Liver (tissue), 8 donors: ENCODE measurements at regions not wholly inside any gene's neighbourhood (a gene's known extent, or its start where the extent isn't known, plus 50 kb on each side); places are given as distances from the start of the nearest gene placed in this dataset.

Experiments used
- DNase-seq: peaks from one replicate; pipeline ENCODE4 v3.0.0-alpha.2; 2017; ENCODE audit warnings: low spot score
- H3K27ac ChIP-seq, 2 donors: one replicate each; pipeline ENCODE4 v1.7.0; 2013; ENCODE audit warnings: inconsistent platforms in 2 of 2, low read length in 2 of 2, control low read depth in 1 of 2, low read depth in 1 of 2, mild to moderate bottlenecking in 1 of 2
- H3K27me3 ChIP-seq, 4 donors: one replicate each; pipeline versions ENCODE4 v1.6.1 to v1.7.0; 2013; ENCODE audit warnings: low read length in 3 of 4, inconsistent platforms in 1 of 4, mild to moderate bottlenecking in 1 of 4, moderate library complexity in 1 of 4; ENCODE audit not compliant: control insufficient read depth in 4 of 4, insufficient read depth in 4 of 4
- H3K36me3 ChIP-seq, 4 donors: one replicate each; pipeline versions ENCODE4 v1.6.1 to v1.7.0; 2013; ENCODE audit warnings: low read length in 3 of 4, mild to moderate bottlenecking in 3 of 4, low read depth in 1 of 4, moderate library complexity in 1 of 4; ENCODE audit not compliant: control insufficient read depth in 4 of 4, insufficient read depth in 3 of 4
- H3K4me1 ChIP-seq, 4 donors: one replicate each; pipeline versions ENCODE4 v1.6.1 to v1.7.0; 2013; ENCODE audit warnings: low read length in 3 of 4, mild to moderate bottlenecking in 3 of 4, moderate library complexity in 1 of 4; ENCODE audit not compliant: control insufficient read depth in 4 of 4, insufficient read depth in 4 of 4
- H3K4me3 ChIP-seq, 3 donors: one replicate each; pipeline versions ENCODE4 v1.6.1 to v1.7.0; 2013; ENCODE audit warnings: low read length in 3 of 3, control low read depth in 1 of 3, low read depth in 1 of 3, mild to moderate bottlenecking in 1 of 3
- H3K9ac ChIP-seq, 2 donors: one replicate each; pipeline ENCODE4 v1.7.0; 2013; ENCODE audit warnings: low read length in 2 of 2, mild to moderate bottlenecking in 2 of 2, moderate library complexity in 2 of 2, control low read depth in 1 of 2, low read depth in 1 of 2
- H3K9me3 ChIP-seq, 4 donors: one replicate each; pipeline versions ENCODE4 v1.6.1 to v1.7.0; 2013; ENCODE audit warnings: low read length in 3 of 4; ENCODE audit not compliant: control insufficient read depth in 4 of 4
- EGR1 ChIP-seq, 2 donors: IDR thresholded peaks; 2 replicates each; pipeline ENCODE4 v1.6.1; 2016 to 2018; ENCODE audit warnings: antibody characterized with exemption in 2 of 2, low read depth in 2 of 2
- FOXA1 ChIP-seq: IDR thresholded peaks from 2 replicates; pipeline ENCODE4 v1.6.1; 2016; ENCODE audit warnings: antibody characterized with exemption
- FOXA2 ChIP-seq: IDR thresholded peaks from 2 replicates; pipeline ENCODE4 v1.6.1; 2016; ENCODE audit warnings: antibody characterized with exemption
- GABPA ChIP-seq, 2 donors: IDR thresholded peaks in 1 of 2; conservative IDR thresholded peaks in 1 of 2; 2 replicates each; pipeline ENCODE4 v1.6.1; 2016; ENCODE audit warnings: antibody characterized with exemption in 2 of 2, mild to moderate bottlenecking in 1 of 2, moderate library complexity in 1 of 2
- HNF4A ChIP-seq, 2 donors: conservative IDR thresholded peaks; 2 replicates each; pipeline ENCODE4 v1.6.1; 2016; ENCODE audit warnings: antibody characterized with exemption in 2 of 2, mild to moderate bottlenecking in 2 of 2
- HNF4G ChIP-seq: IDR thresholded peaks from 2 replicates; pipeline ENCODE4 v1.6.1; 2016; ENCODE audit warnings: antibody characterized with exemption
- JUND ChIP-seq, 2 donors: IDR thresholded peaks; 2 replicates each; pipeline ENCODE4 v1.6.1; 2016; ENCODE audit warnings: antibody characterized with exemption in 2 of 2
- NR2F2 ChIP-seq: IDR thresholded peaks from 2 replicates; pipeline ENCODE4 v1.6.1; 2016; ENCODE audit warnings: antibody characterized with exemption
- RAD21 ChIP-seq, 2 donors: IDR thresholded peaks; 2 replicates each; pipeline ENCODE4 v1.6.1; 2016; ENCODE audit warnings: antibody characterized with exemption in 2 of 2, mild to moderate bottlenecking in 2 of 2
- RXRA ChIP-seq, 2 donors: IDR thresholded peaks; 2 replicates each; pipeline ENCODE4 v1.6.1; 2017 to 2018; ENCODE audit warnings: antibody characterized with exemption in 2 of 2, mild to moderate bottlenecking in 1 of 2
- SP1 ChIP-seq: IDR thresholded peaks from 2 replicates; pipeline ENCODE4 v1.6.1; 2018; ENCODE audit warnings: antibody characterized with exemption, mild to moderate bottlenecking
- TAF1 ChIP-seq: conservative IDR thresholded peaks from 2 replicates; pipeline ENCODE4 v1.6.1; 2016; ENCODE audit warnings: antibody characterized with exemption, mild to moderate bottlenecking
- YY1 ChIP-seq: IDR thresholded peaks from 2 replicates; pipeline ENCODE4 v1.6.1; 2016; ENCODE audit warnings: antibody characterized with exemption, mild to moderate bottlenecking
- WGBS: extraction: QIAGEN DNeasy Blood & Tissue Kit; methylation state at CpG from one replicate; pipeline ENCODE4 v1.1.7; 2013; 5-methylcytosine and 5-hydroxymethylcytosine counted together
- TF ChIP-seq, protein P1 (sequence below): IDR thresholded peaks from 2 replicates; pipeline ENCODE4 v1.6.1; 2016; ENCODE audit warnings: antibody characterized with exemption
- TF ChIP-seq, protein P2 (sequence below): IDR thresholded peaks from 2 replicates; pipeline ENCODE4 v1.6.1; 2016; ENCODE audit warnings: antibody characterized with exemption, mild to moderate bottlenecking
- TF ChIP-seq, protein P3 (sequence below): IDR thresholded peaks from 2 replicates; pipeline ENCODE4 v1.6.1; 2016; ENCODE audit warnings: antibody characterized with exemption
- TF ChIP-seq, protein P4 (sequence below): fragments of 150-350 bp; IDR thresholded peaks from 2 replicates; pipeline ENCODE4 v1.5.1; 2017; ENCODE audit warnings: improper control_type of control experiment, low read depth, low read length; ENCODE audit not compliant: missing input control
- TF ChIP-seq, protein P5 (sequence below): IDR thresholded peaks from 2 replicates; pipeline ENCODE4 v1.6.1; 2016; ENCODE audit warnings: antibody characterized with exemption
- donor health status: healthy.
- donor health status: healthy.
- donor health status: healthy.
- donor health status: healthy.
- donor health status: healthy.

DNA sequence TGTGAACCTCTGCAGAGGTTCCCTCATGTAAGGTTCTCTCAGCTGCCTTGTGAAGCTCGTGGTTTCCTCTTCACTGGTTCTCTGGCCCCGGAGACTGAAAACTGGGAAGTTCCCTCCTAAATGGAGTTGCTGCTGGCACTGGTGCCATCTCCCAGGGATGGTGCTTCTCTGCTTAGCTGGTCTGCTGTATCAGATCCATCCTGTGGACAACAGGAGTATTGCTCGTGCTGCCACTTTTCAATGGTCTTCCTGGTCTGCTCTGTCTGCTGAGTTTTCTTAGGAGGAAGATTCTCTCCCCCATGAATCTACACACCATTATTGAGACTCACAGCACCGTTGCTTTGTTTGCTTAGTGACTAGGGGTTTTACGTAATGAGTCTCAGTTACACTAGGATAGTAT, 247.8 kb downstream of the OTUD1 start:
- Histone ChIP-seq H3K4me1 (no peaks in the 10 kb centered on the region), H3K36me3 (no peaks in the 10 kb centered on the region), H3K9ac (no peak overlapping the region), H3K27me3 (peaks cover 0 to 6% (median 0%) of the 10 kb centered on the region in 4 donors), H3K9me3 (no peaks in the 10 kb centered on the region), H3K27ac (no peak overlapping the region), H3K4me3 (no peak overlapping the region)
- no peak for DNase-seq
- 54% methylated on average over 5 of the region's 5 CpGs for WGBS
- no peak for TF ChIP-seq HNF4A (conservative IDR thresholded peaks at IDR 0.05)
- TF ChIP-seq, protein P1, sequence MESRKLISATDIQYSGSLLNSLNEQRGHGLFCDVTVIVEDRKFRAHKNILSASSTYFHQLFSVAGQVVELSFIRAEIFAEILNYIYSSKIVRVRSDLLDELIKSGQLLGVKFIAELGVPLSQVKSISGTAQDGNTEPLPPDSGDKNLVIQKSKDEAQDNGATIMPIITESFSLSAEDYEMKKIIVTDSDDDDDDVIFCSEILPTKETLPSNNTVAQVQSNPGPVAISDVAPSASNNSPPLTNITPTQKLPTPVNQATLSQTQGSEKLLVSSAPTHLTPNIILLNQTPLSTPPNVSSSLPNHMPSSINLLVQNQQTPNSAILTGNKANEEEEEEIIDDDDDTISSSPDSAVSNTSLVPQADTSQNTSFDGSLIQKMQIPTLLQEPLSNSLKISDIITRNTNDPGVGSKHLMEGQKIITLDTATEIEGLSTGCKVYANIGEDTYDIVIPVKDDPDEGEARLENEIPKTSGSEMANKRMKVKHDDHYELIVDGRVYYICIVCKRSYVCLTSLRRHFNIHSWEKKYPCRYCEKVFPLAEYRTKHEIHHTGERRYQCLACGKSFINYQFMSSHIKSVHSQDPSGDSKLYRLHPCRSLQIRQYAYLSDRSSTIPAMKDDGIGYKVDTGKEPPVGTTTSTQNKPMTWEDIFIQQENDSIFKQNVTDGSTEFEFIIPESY: no peak
- TF ChIP-seq, protein P2, sequence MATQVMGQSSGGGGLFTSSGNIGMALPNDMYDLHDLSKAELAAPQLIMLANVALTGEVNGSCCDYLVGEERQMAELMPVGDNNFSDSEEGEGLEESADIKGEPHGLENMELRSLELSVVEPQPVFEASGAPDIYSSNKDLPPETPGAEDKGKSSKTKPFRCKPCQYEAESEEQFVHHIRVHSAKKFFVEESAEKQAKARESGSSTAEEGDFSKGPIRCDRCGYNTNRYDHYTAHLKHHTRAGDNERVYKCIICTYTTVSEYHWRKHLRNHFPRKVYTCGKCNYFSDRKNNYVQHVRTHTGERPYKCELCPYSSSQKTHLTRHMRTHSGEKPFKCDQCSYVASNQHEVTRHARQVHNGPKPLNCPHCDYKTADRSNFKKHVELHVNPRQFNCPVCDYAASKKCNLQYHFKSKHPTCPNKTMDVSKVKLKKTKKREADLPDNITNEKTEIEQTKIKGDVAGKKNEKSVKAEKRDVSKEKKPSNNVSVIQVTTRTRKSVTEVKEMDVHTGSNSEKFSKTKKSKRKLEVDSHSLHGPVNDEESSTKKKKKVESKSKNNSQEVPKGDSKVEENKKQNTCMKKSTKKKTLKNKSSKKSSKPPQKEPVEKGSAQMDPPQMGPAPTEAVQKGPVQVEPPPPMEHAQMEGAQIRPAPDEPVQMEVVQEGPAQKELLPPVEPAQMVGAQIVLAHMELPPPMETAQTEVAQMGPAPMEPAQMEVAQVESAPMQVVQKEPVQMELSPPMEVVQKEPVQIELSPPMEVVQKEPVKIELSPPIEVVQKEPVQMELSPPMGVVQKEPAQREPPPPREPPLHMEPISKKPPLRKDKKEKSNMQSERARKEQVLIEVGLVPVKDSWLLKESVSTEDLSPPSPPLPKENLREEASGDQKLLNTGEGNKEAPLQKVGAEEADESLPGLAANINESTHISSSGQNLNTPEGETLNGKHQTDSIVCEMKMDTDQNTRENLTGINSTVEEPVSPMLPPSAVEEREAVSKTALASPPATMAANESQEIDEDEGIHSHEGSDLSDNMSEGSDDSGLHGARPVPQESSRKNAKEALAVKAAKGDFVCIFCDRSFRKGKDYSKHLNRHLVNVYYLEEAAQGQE: no peak
- TF ChIP-seq, protein P3, sequence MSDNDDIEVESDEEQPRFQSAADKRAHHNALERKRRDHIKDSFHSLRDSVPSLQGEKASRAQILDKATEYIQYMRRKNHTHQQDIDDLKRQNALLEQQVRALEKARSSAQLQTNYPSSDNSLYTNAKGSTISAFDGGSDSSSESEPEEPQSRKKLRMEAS: no peak
- no peak for TF ChIP-seq RXRA (IDR thresholded peaks at IDR 0.05)
- TF ChIP-seq, protein P4, sequence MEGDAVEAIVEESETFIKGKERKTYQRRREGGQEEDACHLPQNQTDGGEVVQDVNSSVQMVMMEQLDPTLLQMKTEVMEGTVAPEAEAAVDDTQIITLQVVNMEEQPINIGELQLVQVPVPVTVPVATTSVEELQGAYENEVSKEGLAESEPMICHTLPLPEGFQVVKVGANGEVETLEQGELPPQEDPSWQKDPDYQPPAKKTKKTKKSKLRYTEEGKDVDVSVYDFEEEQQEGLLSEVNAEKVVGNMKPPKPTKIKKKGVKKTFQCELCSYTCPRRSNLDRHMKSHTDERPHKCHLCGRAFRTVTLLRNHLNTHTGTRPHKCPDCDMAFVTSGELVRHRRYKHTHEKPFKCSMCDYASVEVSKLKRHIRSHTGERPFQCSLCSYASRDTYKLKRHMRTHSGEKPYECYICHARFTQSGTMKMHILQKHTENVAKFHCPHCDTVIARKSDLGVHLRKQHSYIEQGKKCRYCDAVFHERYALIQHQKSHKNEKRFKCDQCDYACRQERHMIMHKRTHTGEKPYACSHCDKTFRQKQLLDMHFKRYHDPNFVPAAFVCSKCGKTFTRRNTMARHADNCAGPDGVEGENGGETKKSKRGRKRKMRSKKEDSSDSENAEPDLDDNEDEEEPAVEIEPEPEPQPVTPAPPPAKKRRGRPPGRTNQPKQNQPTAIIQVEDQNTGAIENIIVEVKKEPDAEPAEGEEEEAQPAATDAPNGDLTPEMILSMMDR: no peak
- no peak for TF ChIP-seq SP1
- TF ChIP-seq EGR1 (IDR thresholded peaks at IDR 0.05; ENCODE audit: low read depth in 2 of 2): no peak
- no peak for TF ChIP-seq FOXA2
- TF ChIP-seq GABPA (IDR thresholded peaks at IDR 0.05 in 1 of 2, conservative IDR thresholded peaks at IDR 0.05 in 1 of 2): no peak
- TF ChIP-seq FOXA1: no peak

DNA sequence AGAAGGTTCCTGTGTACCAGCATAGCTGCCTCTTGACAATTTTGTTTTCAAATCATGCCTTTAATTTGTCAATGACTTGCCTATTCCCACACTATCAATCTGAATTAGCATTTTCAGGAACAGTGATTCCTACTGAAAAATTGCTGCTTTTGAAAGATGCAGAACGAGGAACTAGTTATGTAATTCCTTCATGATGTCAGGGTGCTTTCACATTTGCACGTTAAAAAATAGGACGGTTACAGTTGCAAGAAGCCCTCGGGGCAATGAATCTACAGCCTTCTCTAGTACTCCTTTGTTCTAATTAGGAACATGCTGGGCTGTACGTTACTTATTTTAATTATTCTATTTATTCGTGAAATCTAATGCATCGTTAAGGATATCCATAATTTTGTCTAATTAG, 253.9 kb downstream of the OTUD1 start:
- DNase-seq: no peak
- Histone ChIP-seq H3K4me3 (no peak overlapping the region), H3K36me3 (no peaks in the 10 kb centered on the region), H3K9me3 (no peaks in the 10 kb centered on the region), H3K9ac (no peak overlapping the region), H3K27ac (no peak overlapping the region), H3K4me1 (peaks cover 10 to 21% (median 15%) of the 10 kb centered on the region in 4 donors), H3K27me3 (peaks cover 4 to 14% (median 9%) of the 10 kb centered on the region in 4 donors)
- WGBS: 24% methylated on average over 7 of the region's 7 CpGs
- no peak for TF ChIP-seq HNF4G
- no peak for TF ChIP-seq JUND (IDR thresholded peaks at IDR 0.05)
- TF ChIP-seq NR2F2: no peak
- TF ChIP-seq, protein P5, sequence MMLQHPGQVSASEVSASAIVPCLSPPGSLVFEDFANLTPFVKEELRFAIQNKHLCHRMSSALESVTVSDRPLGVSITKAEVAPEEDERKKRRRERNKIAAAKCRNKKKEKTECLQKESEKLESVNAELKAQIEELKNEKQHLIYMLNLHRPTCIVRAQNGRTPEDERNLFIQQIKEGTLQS: no peak
- TF ChIP-seq, protein P2: no peak
- no peak for TF ChIP-seq TAF1
- no peak for TF ChIP-seq YY1
- TF ChIP-seq RAD21 (IDR thresholded peaks at IDR 0.05): no peak
- TF ChIP-seq, protein P4: no peak
